ENCODE measurements at regions not wholly inside any gene's neighbourhood (a gene's known extent, or its start where the extent isn't known, plus 50 kb on each side); places are given as distances from the start of the nearest gene placed in this dataset.
A peak's percentile ranks its signal among the peaks of the same experiment; 100 is the strongest.

- Histone ChIP-seq H2AFZ (ENCODE audit: low read length) (no peak overlapping the region), H2BK15ac (ENCODE audit: low read length) (no peak overlapping the region), H3K79me2 (ENCODE audit: control insufficient read depth in 1 of 2, insufficient read depth in 2 of 2, low read length in 2 of 2) (no peaks in the 10 kb centered on the region), H3K23me2 (ENCODE audit: low read depth, low read length) (no peaks in the 10 kb centered on the region), H4K91ac (replicated peaks; ENCODE audit: insufficient read length, low read length) (no peak overlapping the region), H3K4ac (replicated peaks; ENCODE audit: insufficient read length, low read depth, low read length) (no peak overlapping the region), H3K4me2 (ENCODE audit: insufficient read depth in 1 of 2, low read depth in 2 of 2, low read length in 2 of 2) (no peak overlapping the region), H4K5ac (ENCODE audit: insufficient read length, low read depth, low read length) (no peak overlapping the region), H2BK12ac (ENCODE audit: low read depth, low read length) (no peak overlapping the region), H2AK5ac (ENCODE audit: low read depth, low read length) (no peak overlapping the region), H3K23ac (ENCODE audit: insufficient read length) (no peak overlapping the region), H3K18ac (ENCODE audit: extremely low read depth, low read length) (no peak overlapping the region), H2BK5ac (ENCODE audit: low read depth, low read length) (no peak overlapping the region), H2BK20ac (ENCODE audit: low read length) (no peak overlapping the region), H3K4me3 (ENCODE audit: extremely low read depth in 1 of 4, insufficient read depth in 2 of 4, low read depth in 3 of 4, low read length in 4 of 4) (no peak overlapping the region), H3K4me1 (replicated peaks in 1 of 4; ENCODE audit: control insufficient read depth in 3 of 4, insufficient read depth in 4 of 4, low read length in 3 of 4) (peaks cover 0 to 3% (median 0%) of the 10 kb centered on the region in 4 experiments; a peak in 1 of 7 replicates), H3K9ac (replicated peaks in 1 of 4; ENCODE audit: extremely low read depth in 1 of 4, low read depth in 3 of 4, low read length in 3 of 4) (no peak overlapping the region), H3K27ac (ENCODE audit: low read depth, low read length) (no peak overlapping the region), H3K79me1 (ENCODE audit: low read depth, low read length) (no peaks in the 10 kb centered on the region), H3K27me3 (replicated peaks in 1 of 4; ENCODE audit: control insufficient read depth in 3 of 4, extremely low read depth in 1 of 4, insufficient read depth in 3 of 4, low read length in 3 of 4) (no peaks in the 10 kb centered on the region), H3K14ac (ENCODE audit: insufficient read length) (no peak overlapping the region), H3K36me3 (ENCODE audit: control insufficient read depth in 2 of 4, insufficient read depth in 4 of 4, low read length in 3 of 4) (no peaks in the 10 kb centered on the region), H2BK120ac (replicated peaks; ENCODE audit: low read depth, low read length) (no peak overlapping the region), H4K8ac (ENCODE audit: extremely low read depth, insufficient read depth, low read length) (no peak overlapping the region), H3K56ac (replicated peaks; ENCODE audit: insufficient read length, low read depth, low read length) (no peak overlapping the region), H3K9me3 (ENCODE audit: insufficient read depth in 2 of 2, low read depth in 1 of 2, low read length in 1 of 2) (no peaks in the 10 kb centered on the region), H4K20me1 (replicated peaks in 1 of 2; ENCODE audit: control insufficient read depth in 1 of 2, insufficient read depth in 2 of 2, low read length in 2 of 2) (no peaks in the 10 kb centered on the region)
- 85% methylated on average over 3 of the region's 3 CpGs; no CpG with 5 or more reads in 1 of the 2 experiments for WGBS, 2 experiments (ENCODE audit: extremely low coverage in 1 of 2, insufficient coverage in 1 of 2, insufficient read length in 1 of 2, insufficient replicate concordance in 2 of 2, low coverage in 1 of 2, low lambda C conversion rate in 2 of 2, missing lambda C conversion rate in 1 of 2)
- FAIRE-seq (no peak), DNase-seq (ENCODE audit: low read depth in 1 of 2, low spot score in 2 of 2) (no peak)
- ChIA-PET CTCF (ENCODE audit: partially characterized antibody) (interaction anchor here (4.6 to 5.1 kb wide), 2 partner anchors 11 to 38 kb away, joined by 23 read pairs; no protein-coding TSS in a partner anchor), POLR2A (ENCODE audit: partially characterized antibody) (no interaction called here)
- TF ChIP-seq, protein P1, sequence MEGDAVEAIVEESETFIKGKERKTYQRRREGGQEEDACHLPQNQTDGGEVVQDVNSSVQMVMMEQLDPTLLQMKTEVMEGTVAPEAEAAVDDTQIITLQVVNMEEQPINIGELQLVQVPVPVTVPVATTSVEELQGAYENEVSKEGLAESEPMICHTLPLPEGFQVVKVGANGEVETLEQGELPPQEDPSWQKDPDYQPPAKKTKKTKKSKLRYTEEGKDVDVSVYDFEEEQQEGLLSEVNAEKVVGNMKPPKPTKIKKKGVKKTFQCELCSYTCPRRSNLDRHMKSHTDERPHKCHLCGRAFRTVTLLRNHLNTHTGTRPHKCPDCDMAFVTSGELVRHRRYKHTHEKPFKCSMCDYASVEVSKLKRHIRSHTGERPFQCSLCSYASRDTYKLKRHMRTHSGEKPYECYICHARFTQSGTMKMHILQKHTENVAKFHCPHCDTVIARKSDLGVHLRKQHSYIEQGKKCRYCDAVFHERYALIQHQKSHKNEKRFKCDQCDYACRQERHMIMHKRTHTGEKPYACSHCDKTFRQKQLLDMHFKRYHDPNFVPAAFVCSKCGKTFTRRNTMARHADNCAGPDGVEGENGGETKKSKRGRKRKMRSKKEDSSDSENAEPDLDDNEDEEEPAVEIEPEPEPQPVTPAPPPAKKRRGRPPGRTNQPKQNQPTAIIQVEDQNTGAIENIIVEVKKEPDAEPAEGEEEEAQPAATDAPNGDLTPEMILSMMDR (IDR thresholded peaks at IDR 0.05; ENCODE audit: control extremely low read depth in 1 of 3, insufficient read depth in 1 of 3, low read depth in 1 of 3, low read length in 3 of 3): peak in 1 of 3 experiments; percentile 21; a peak in 1 of 4 replicates
- no peak for TF ChIP-seq BCL11A (IDR thresholded peaks at IDR 0.05; ENCODE audit: low read depth in 2 of 2, low read length in 2 of 2)
Observed at GRCh38 chr9:90953200-90953599, 151.6 kb downstream of the SYK start.
